ENCODE measurements at regions not wholly inside any gene's neighbourhood (a gene's known extent, or its start where the extent isn't known, plus 50 kb on each side); places are given as distances from the start of the nearest gene placed in this dataset.

GRCh38 chr7:69130396-69130795 lies 467.9 kb upstream of the AUTS2 start:
- Histone ChIP-seq H3K27ac (no peak overlapping the region), H3K4me3 (no peak overlapping the region), H3K4me1 (no peaks in the 10 kb centered on the region), H3K36me3 (no peaks in the 10 kb centered on the region), H3K9me3 (no peaks in the 10 kb centered on the region), H3K27me3 (peaks cover 0 to 7% (median 0%) of the 10 kb centered on the region in 4 donors)
- intact Hi-C loops (cut with DNase I) = no loop called here
- TF ChIP-seq POLR2A (IDR thresholded peaks at IDR 0.05) = no peak
- no peak for TF ChIP-seq CTCF (IDR thresholded peaks at IDR 0.05)
- WGBS, 2 donors = 56 to 66% methylated on average over 2 of the region's 2 CpGs
- no peak for DNase-seq

- Histone ChIP-seq H3K27ac (no peak overlapping the region), H3K4me3 (no peak overlapping the region), H3K4me1 (no peaks in the 10 kb centered on the region), H3K36me3 (no peaks in the 10 kb centered on the region), H3K27me3 (peaks cover 0 to 11% (median 0%) of the 10 kb centered on the region in 4 donors), H3K9me3 (peaks cover 0 to 16% (median 0%) of the 10 kb centered on the region in 3 donors)
- TF ChIP-seq POLR2A (IDR thresholded peaks at IDR 0.05) (no peak), CTCF (IDR thresholded peaks at IDR 0.05) (no peak)
- no peak for DNase-seq
- intact Hi-C loops (cut with DNase I) = no loop called here
- 72 to 73% methylated on average over 2 of the region's 2 CpGs for whole genome bisulfite sequencing, 2 donors
Observed at GRCh38 chr7:69134316-69134715, 464.0 kb upstream of the AUTS2 start.

DNA sequence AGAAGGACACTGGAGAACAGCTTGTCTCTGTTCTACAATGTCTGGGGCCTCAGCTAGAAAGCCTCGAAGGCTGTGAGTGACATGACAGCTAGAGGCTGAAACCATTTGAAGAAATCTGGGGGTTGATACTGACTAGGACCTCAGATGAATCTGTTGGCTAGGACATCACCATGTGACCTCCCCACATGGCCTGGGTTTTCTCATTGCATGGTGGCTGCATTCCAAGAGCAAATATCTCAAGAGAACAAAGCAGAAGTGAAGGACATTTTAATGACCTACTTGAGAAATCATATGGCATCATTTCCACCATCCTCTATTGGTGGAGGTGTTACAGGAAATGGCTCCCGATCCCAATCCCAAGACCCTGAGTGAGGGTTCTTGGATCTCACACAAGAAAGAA lies 450.6 kb upstream of the AUTS2 start:
- no peak overlapping the region for H3K27ac ChIP-seq
- H3K36me3 ChIP-seq = no peaks in the 10 kb centered on the region
- intact Hi-C loops (cut with DNase I) = no loop called here
- no peak overlapping the region for H3K4me3 ChIP-seq
- DNase-seq = no peak
- H3K9me3 ChIP-seq = no peaks in the 10 kb centered on the region
- no peaks in the 10 kb centered on the region for H3K27me3 ChIP-seq
- no peaks in the 10 kb centered on the region for H3K4me1 ChIP-seq
- WGBS, 2 donors = 72 to 82% methylated on average over 2 of the region's 2 CpGs
- TF ChIP-seq POLR2A (IDR thresholded peaks at IDR 0.05) = no peak
- no peak for TF ChIP-seq CTCF (IDR thresholded peaks at IDR 0.05)

- H3K4me3 ChIP-seq = no peak overlapping the region
- 78 to 82% methylated on average over 12 of the region's 12 CpGs for WGBS, 2 donors
- no peaks in the 10 kb centered on the region for H3K9me3 ChIP-seq
- H3K27ac ChIP-seq = no peak overlapping the region
- H3K27me3 ChIP-seq = no peaks in the 10 kb centered on the region
- no peaks in the 10 kb centered on the region for H3K4me1 ChIP-seq
- TF ChIP-seq POLR2A (IDR thresholded peaks at IDR 0.05) = no peak
- TF ChIP-seq CTCF (IDR thresholded peaks at IDR 0.05) = no peak
- intact Hi-C loops (cut with DNase I) = no loop called here
- no peak for DNase-seq
- no peaks in the 10 kb centered on the region for H3K36me3 ChIP-seq
Observed at GRCh38 chr7:69149804-69150782, 448.2 kb upstream of the AUTS2 start.

GRCh38 chr7:69162326-69162725 lies 435.9 kb upstream of the AUTS2 start:
- Histone ChIP-seq H3K36me3 (no peaks in the 10 kb centered on the region), H3K4me1 (no peaks in the 10 kb centered on the region), H3K4me3 (no peak overlapping the region), H3K27ac (no peak overlapping the region), H3K9me3 (no peaks in the 10 kb centered on the region), H3K27me3 (no peaks in the 10 kb centered on the region)
- 29 to 33% methylated on average over 1 of the region's 1 CpG for WGBS, 2 donors
- intact Hi-C loops (cut with DNase I) = no loop called here
- no peak for DNase-seq
- TF ChIP-seq CTCF (IDR thresholded peaks at IDR 0.05) (no peak), POLR2A (IDR thresholded peaks at IDR 0.05) (no peak)
